Ovary (tissue), 7 donors: ENCODE measurements at regions not wholly inside any gene's neighbourhood (a gene's known extent, or its start where the extent isn't known, plus 50 kb on each side); places are given as distances from the start of the nearest gene placed in this dataset.

ENCODE experiments used
- DNase-seq, 5 donors: peaks; one replicate each; pipeline ENCODE4 v3.0.0-alpha.2; 2019 to 2020
- H3K27ac ChIP-seq, 2 donors: fragments of 200-600 bp; one replicate each; pipeline versions ENCODE4 v1.5.1 to v1.8.0; 2019 to 2022
- H3K27me3 ChIP-seq: fragments of 200-600 bp; one replicate; pipeline ENCODE4 v1.8.0; 2022
- H3K36me3 ChIP-seq: fragments of 200-600 bp; sonication (generic); one replicate; pipeline ENCODE4 v1.5.1; 2019
- H3K4me1 ChIP-seq: one replicate; pipeline ENCODE4 v1.8.1; 2013; ENCODE audit warnings: mild to moderate bottlenecking, moderate library complexity; ENCODE audit not compliant: insufficient read depth
- H3K4me3 ChIP-seq: fragments of 200-600 bp; sonication (generic); one replicate; pipeline ENCODE4 v1.5.1; 2017
- H3K9me3 ChIP-seq, 2 donors: fragments of 200-600 bp in 1 of 2; sonication (generic) in 1 of 2; one replicate each; pipeline versions ENCODE4 v1.5.1 to v1.8.1; 2013 to 2019; ENCODE audit warnings: mild to moderate bottlenecking in 1 of 2, moderate library complexity in 1 of 2
- EP300 ChIP-seq: sonication (generic); formaldehyde crosslinking; IDR thresholded peaks from one replicate; pipeline ENCODE4 v1.6.1; 2017; ENCODE audit warnings: antibody characterized with exemption
- POLR2A ChIP-seq: fragments of 450-650 bp; IDR thresholded peaks from one replicate; pipeline ENCODE4 v1.6.1; 2017; ENCODE audit warnings: antibody characterized with exemption, mild to moderate bottlenecking, moderate library complexity
- WGBS, 3 donors: extraction: QIAGEN DNeasy Blood & Tissue Kit in 1 of 3; methylation state at CpG; one replicate each; pipeline versions ENCODE4 v1.1.5 to v1.1.7; 2013 to 2017; 5-methylcytosine and 5-hydroxymethylcytosine counted together
- intact Hi-C, 4 donors: fragments of 100-400 bp; cut with DNase I; formaldehyde crosslinking; loops; one replicate each; pipeline versions ENCODE4 v1.11.0 to v1.15.1; 2022 to 2023
- TF ChIP-seq, protein P1 (sequence below), 3 donors: fragments of 450-650 bp in 2 of 3; fragments of 200-600 bp in 1 of 3; IDR thresholded peaks; one replicate each; pipeline versions ENCODE4 v1.5.1 to v1.8.0; 2016 to 2022; ENCODE audit warnings: antibody characterized with exemption in 3 of 3, mild to moderate bottlenecking in 1 of 3
- donor health status: DM: no; HTN: no; CAD: no; lungs with moderate emphysema.
- donor health status: DM: no; HTN: no; CAD: no.
- donor health status: Bipolar disorder and iron deficiency.
- donor health status: DM: no; HTN: no; CAD: no.
- donor health status: DM: yes; HTN: yes; CAD: no.

DNA sequence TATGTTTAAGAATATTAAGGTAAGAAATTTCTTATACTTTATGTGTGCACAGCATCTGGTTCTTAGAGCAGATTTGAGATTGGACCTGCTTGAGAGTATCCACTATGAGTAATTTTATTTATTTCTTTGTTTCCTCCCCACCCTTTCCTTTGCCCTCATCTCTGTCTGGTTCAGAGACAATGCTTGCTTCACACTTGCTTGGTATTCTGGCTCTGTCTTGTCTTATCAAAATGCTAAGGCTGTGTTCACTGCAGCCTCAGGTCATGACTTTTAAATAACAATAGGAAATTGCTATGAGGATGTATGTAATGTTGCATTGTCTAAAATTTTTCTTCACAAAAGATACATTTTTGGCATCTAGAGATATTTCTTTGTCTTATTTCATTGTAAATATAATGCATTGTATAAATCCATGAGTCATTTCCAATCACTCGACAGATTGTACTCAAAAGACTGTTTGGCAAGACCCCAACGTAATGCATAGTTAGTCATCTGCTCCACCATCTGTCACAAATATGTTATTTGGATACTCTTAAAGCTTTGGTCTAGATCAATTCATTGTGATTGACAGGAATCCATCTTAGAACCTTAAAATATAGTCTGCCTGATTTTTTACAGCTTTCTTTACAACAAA lies 395.7 kb downstream of the AASDHPPT start:
- Histone ChIP-seq H3K36me3 (no peaks in the 10 kb centered on the region), H3K27ac (no peak overlapping the region), H3K4me3 (no peak overlapping the region), H3K4me1 (peaks cover 7% of the 10 kb centered on the region), H3K27me3 (no peaks in the 10 kb centered on the region), H3K9me3 (no peaks in the 10 kb centered on the region)
- TF ChIP-seq, protein P1, sequence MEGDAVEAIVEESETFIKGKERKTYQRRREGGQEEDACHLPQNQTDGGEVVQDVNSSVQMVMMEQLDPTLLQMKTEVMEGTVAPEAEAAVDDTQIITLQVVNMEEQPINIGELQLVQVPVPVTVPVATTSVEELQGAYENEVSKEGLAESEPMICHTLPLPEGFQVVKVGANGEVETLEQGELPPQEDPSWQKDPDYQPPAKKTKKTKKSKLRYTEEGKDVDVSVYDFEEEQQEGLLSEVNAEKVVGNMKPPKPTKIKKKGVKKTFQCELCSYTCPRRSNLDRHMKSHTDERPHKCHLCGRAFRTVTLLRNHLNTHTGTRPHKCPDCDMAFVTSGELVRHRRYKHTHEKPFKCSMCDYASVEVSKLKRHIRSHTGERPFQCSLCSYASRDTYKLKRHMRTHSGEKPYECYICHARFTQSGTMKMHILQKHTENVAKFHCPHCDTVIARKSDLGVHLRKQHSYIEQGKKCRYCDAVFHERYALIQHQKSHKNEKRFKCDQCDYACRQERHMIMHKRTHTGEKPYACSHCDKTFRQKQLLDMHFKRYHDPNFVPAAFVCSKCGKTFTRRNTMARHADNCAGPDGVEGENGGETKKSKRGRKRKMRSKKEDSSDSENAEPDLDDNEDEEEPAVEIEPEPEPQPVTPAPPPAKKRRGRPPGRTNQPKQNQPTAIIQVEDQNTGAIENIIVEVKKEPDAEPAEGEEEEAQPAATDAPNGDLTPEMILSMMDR (IDR thresholded peaks at IDR 0.05), result no peak
- TF ChIP-seq POLR2A (no peak), EP300 (no peak)
- intact Hi-C loops, result no loop called here
- DNase-seq, result no peak
- WGBS, 3 donors, result 79 to 91% (median 89%) methylated on average over 2 of the region's 2 CpGs

DNA sequence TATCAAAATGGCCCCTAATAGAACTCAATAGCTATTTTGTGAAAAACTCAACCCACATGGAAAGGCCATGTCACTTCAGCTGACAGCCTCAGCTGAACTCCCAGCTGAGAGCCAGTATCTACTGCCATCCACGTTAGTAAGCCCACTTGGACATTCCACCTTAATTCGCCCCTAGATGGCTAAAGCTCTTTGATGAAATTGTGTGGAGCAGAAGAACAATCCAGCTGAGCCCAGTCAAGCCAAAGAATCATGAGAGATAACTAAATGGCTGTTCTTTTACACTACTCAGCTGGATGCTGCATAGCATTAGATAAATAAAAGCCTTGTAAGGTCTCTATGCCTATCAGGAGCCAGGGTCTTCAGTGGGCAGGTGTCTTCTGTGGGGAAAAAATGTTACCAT lies 396.8 kb downstream of the AASDHPPT start:
- Histone ChIP-seq H3K27ac (no peak overlapping the region), H3K4me1 (peaks cover 5% of the 10 kb centered on the region), H3K4me3 (no peak overlapping the region), H3K27me3 (no peaks in the 10 kb centered on the region), H3K36me3 (no peaks in the 10 kb centered on the region), H3K9me3 (no peaks in the 10 kb centered on the region)
- TF ChIP-seq POLR2A, result no peak
- intact Hi-C loops, result no loop called here
- WGBS, 3 donors, result 93 to 100% (median 94%) methylated on average over 2 of the region's 2 CpGs
- DNase-seq, result no peak

DNA sequence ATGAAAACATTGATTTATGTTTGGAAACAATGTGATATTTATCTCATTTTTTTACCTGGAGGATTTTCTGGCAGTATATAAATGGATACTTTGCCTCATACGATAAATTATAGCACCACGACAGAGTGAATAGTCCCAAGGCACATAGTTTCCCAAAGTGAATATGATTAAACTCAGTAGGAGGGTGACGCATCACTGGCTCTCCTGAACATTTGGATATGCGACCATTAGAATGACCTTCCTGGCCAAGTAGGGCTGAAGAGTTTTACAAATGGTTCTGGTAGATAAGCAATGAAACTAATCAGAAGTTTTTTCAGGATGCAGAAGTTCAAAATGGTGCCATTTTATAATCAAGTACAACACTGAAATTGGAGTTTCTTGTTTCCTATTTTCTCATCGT lies 397.7 kb downstream of the AASDHPPT start:
- H3K4me1 ChIP-seq, result peaks cover 5% of the 10 kb centered on the region
- no peak for DNase-seq
- H3K9me3 ChIP-seq, result no peaks in the 10 kb centered on the region
- H3K36me3 ChIP-seq, result no peaks in the 10 kb centered on the region
- no peak overlapping the region for H3K27ac ChIP-seq
- H3K4me3 ChIP-seq, result no peak overlapping the region
- 83 to 92% (median 89%) methylated on average over 5 of the region's 5 CpGs for WGBS, 3 donors
- TF ChIP-seq, protein P1 (IDR thresholded peaks at IDR 0.05), result no peak
- TF ChIP-seq POLR2A (no peak), EP300 (no peak)
- H3K27me3 ChIP-seq, result no peaks in the 10 kb centered on the region
- intact Hi-C loops, result no loop called here

DNA sequence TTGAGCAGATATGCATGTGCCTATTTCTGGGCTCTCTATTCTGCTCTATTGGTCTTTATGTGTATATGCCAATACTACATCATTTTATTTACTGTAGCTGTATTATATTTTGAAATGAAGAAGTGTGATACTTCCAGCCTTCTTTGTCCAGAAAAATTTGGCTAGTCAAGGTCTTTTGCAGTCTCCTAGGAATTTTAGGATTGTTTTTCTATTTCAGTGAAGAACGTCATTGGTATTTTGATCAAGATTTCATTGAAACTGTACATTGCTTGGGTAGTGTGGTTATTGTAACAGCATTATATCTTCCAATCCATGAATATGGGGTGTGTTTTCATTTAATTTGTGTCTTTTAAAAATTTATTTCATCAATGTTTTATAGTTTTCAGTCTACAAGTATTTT lies 400.3 kb downstream of the AASDHPPT start:
- Histone ChIP-seq H3K9me3 (no peaks in the 10 kb centered on the region), H3K27me3 (no peaks in the 10 kb centered on the region), H3K4me3 (no peak overlapping the region), H3K36me3 (no peaks in the 10 kb centered on the region), H3K4me1 (peaks cover under 1% of the 10 kb centered on the region), H3K27ac (no peak overlapping the region)
- intact Hi-C loops, result no loop called here
- DNase-seq, result no peak
- WGBS, 3 donors, result 17 to 41% (median 24%) methylated on average over 1 of the region's 1 CpG
- TF ChIP-seq EP300 (no peak), POLR2A (no peak)
- TF ChIP-seq, protein P1 (IDR thresholded peaks at IDR 0.05), result no peak

DNA sequence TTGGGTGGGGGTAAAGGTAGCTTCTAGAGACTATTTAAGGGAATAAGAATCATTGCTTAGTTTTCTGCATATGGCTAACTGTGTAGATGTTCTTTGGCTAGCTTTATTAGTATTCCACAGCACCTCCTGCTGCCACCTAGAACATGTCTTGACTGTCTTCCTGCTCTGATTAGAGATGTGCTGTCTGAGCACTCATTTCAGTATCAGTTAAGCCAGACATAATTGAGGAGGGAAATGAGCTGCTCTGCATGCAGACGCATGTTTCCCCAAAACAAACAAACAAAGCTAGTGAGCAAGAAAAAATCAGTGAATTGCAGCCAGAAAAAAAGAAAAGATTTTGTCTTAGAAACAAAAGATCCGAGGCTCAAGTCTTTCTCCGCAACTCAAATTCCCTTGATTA lies 402.2 kb downstream of the AASDHPPT start:
- H3K4me1 ChIP-seq, result peaks cover 4% of the 10 kb centered on the region
- TF ChIP-seq EP300 (no peak), POLR2A (no peak)
- TF ChIP-seq, protein P1 (IDR thresholded peaks at IDR 0.05), result no peak
- no peak overlapping the region for H3K27ac ChIP-seq
- DNase-seq, result no peak
- intact Hi-C loops, result no loop called here
- H3K27me3 ChIP-seq, result no peaks in the 10 kb centered on the region
- WGBS, 3 donors, result 27 to 41% (median 30%) methylated on average over 3 of the region's 3 CpGs
- H3K36me3 ChIP-seq, result no peaks in the 10 kb centered on the region
- H3K4me3 ChIP-seq, result no peak overlapping the region
- H3K9me3 ChIP-seq, result no peaks in the 10 kb centered on the region
